ENCODE measurements at regions not wholly inside any gene's neighbourhood (a gene's known extent, or its start where the extent isn't known, plus 50 kb on each side); places are given as distances from the start of the nearest gene placed in this dataset.

GRCh38 chr4:53672873-53673272, 81.6 kb upstream of the LNX1 start:
- DNase-seq (ENCODE audit: low spot score) = no peak
- TF ChIP-seq CTCF (IDR thresholded peaks at IDR 0.05; ENCODE audit: extremely low read depth, missing control alignments) = no peak

GRCh38 chr4:53671757-53672156, 80.5 kb upstream of the LNX1 start:
- TF ChIP-seq CTCF (IDR thresholded peaks at IDR 0.05; ENCODE audit: extremely low read depth, missing control alignments) = no peak
- DNase-seq (ENCODE audit: low spot score) = no peak

- no peak for DNase-seq (ENCODE audit: low spot score)
These were observed 68.5 kb upstream of the LNX1 start for GRCh38 chr4:53659737-53660136.

GRCh38 chr4:53659112-53659511, 67.8 kb upstream of the LNX1 start:
- no peak for TF ChIP-seq CTCF (IDR thresholded peaks at IDR 0.05; ENCODE audit: extremely low read depth, missing control alignments)
- no peak for DNase-seq (ENCODE audit: low spot score)

More at GRCh38 chr4:53659737-53660136, 68.5 kb upstream of the LNX1 start:
- no peak for TF ChIP-seq CTCF (IDR thresholded peaks at IDR 0.05; ENCODE audit: extremely low read depth, missing control alignments)

GRCh38 chr4:53658029-53658428, 66.7 kb upstream of the LNX1 start:
- TF ChIP-seq CTCF (IDR thresholded peaks at IDR 0.05; ENCODE audit: extremely low read depth, missing control alignments) = no peak
- DNase-seq (ENCODE audit: low spot score) = no peak

- DNase-seq (ENCODE audit: low spot score) = no peak
- no peak for TF ChIP-seq CTCF (IDR thresholded peaks at IDR 0.05; ENCODE audit: extremely low read depth, missing control alignments)
These were observed 65.2 kb upstream of the LNX1 start for GRCh38 chr4:53656421-53656981.

GRCh38 chr4:53654300-53654758, 63.0 kb upstream of the LNX1 start:
- TF ChIP-seq CTCF (IDR thresholded peaks at IDR 0.05; ENCODE audit: extremely low read depth, missing control alignments) = no peak
- peak; percentile 19 for DNase-seq (ENCODE audit: low spot score)

All from GM20000 (cell line).